H9 (cell line): ENCODE measurements at regions not wholly inside any gene's neighbourhood (a gene's known extent, or its start where the extent isn't known, plus 50 kb on each side); places are given as distances from the start of the nearest gene placed in this dataset.

ENCODE experiments used
- DNase-seq: peaks from one replicate; pipeline ENCODE4 v3.0.0-alpha.2; 2017
- H2AFZ ChIP-seq: one replicate; pipeline ENCODE4 v1.6.1; 2013; ENCODE audit warnings: mild to moderate bottlenecking, low read length, control low read depth, moderate library complexity
- H2AK5ac ChIP-seq: 2 replicates; pipeline ENCODE4 v1.6.1; 2013; ENCODE audit warnings: low read length, control low read depth, mixed read lengths; ENCODE audit not compliant: insufficient read length
- H2BK120ac ChIP-seq: one replicate; pipeline ENCODE4 v1.6.1; 2013; ENCODE audit warnings: low read depth, mild to moderate bottlenecking, low read length, control low read depth, inconsistent platforms; ENCODE audit not compliant: poor library complexity, severe bottlenecking
- H2BK12ac ChIP-seq: 2 replicates; pipeline ENCODE4 v1.6.1; 2013; ENCODE audit warnings: low read length, control low read depth, mixed read lengths, low read depth; ENCODE audit not compliant: insufficient read length
- H2BK15ac ChIP-seq: 2 replicates; pipeline ENCODE4 v1.6.1; 2013; ENCODE audit warnings: low read depth, low read length, control low read depth
- H2BK20ac ChIP-seq: one replicate; pipeline ENCODE4 v1.6.1; 2013; ENCODE audit warnings: low read depth, mild to moderate bottlenecking, low read length, control low read depth, inconsistent platforms; ENCODE audit not compliant: poor library complexity, severe bottlenecking
- H2BK5ac ChIP-seq: 2 replicates; pipeline ENCODE4 v1.6.1; 2013; ENCODE audit warnings: low read length, control low read depth, mixed read lengths; ENCODE audit not compliant: insufficient read length
- H3K14ac ChIP-seq: 2 replicates; pipeline ENCODE4 v1.6.1; 2013; ENCODE audit warnings: low read length, control low read depth; ENCODE audit not compliant: insufficient read depth
- H3K18ac ChIP-seq: 2 replicates; pipeline ENCODE4 v1.6.1; 2013; ENCODE audit warnings: low read depth, mild to moderate bottlenecking, mixed read lengths, low read length, control low read depth; ENCODE audit not compliant: insufficient read length
- H3K23ac ChIP-seq: 2 replicates; pipeline ENCODE4 v1.6.1; 2013; ENCODE audit warnings: low read length, control low read depth, mixed read lengths, low read depth; ENCODE audit not compliant: insufficient read length
- H3K23me2 ChIP-seq: 2 replicates; pipeline ENCODE4 v1.6.1; 2013; ENCODE audit warnings: low read depth, mild to moderate bottlenecking, mixed read lengths, low read length, control low read depth; ENCODE audit not compliant: insufficient read length, poor library complexity, severe bottlenecking
- H3K27ac ChIP-seq: 2 replicates; pipeline ENCODE4 v1.5.1; 2013; ENCODE audit warnings: low read length, control low read depth, mixed read lengths, low read depth; ENCODE audit not compliant: insufficient read length
- H3K27me3 ChIP-seq: 2 replicates; pipeline ENCODE4 v1.6.1; 2013; ENCODE audit warnings: low read length, control low read depth, inconsistent platforms; ENCODE audit not compliant: insufficient read depth
- H3K4ac ChIP-seq: 2 replicates; pipeline ENCODE4 v1.6.1; 2013; ENCODE audit warnings: low read depth, mild to moderate bottlenecking, control low read depth, inconsistent platforms, low read length, moderate library complexity
- H3K4me1 ChIP-seq: 2 replicates; pipeline ENCODE4 v1.6.1; 2013; ENCODE audit warnings: low read length, control low read depth, inconsistent platforms; ENCODE audit not compliant: insufficient read depth
- H3K4me2 ChIP-seq: 2 replicates; pipeline ENCODE4 v1.6.1; 2013; ENCODE audit warnings: low read length, control low read depth, mixed read lengths; ENCODE audit not compliant: insufficient read length, insufficient read depth
- H3K56ac ChIP-seq: 2 replicates; pipeline ENCODE4 v1.6.1; 2013; ENCODE audit warnings: low read depth, mild to moderate bottlenecking, mixed read lengths, low read length, control low read depth; ENCODE audit not compliant: insufficient read length
- H3K79me1 ChIP-seq: 2 replicates; pipeline ENCODE4 v1.6.1; 2013; ENCODE audit warnings: low read depth, mild to moderate bottlenecking, moderate library complexity, low read length, control low read depth, inconsistent platforms; ENCODE audit not compliant: insufficient read depth, poor library complexity, severe bottlenecking
- H3K79me2 ChIP-seq: 2 replicates; pipeline ENCODE4 v1.6.1; 2013; ENCODE audit warnings: low read length, control low read depth, inconsistent platforms; ENCODE audit not compliant: insufficient read depth
- H3K9ac ChIP-seq: 2 replicates; pipeline ENCODE4 v1.6.1; 2013; ENCODE audit warnings: low read length, control low read depth, mixed read lengths; ENCODE audit not compliant: insufficient read length; ENCODE audit errors: extremely low read depth
- H3K9me3 ChIP-seq: one replicate; pipeline ENCODE4 v1.6.1; 2013; ENCODE audit warnings: low read depth, low read length, inconsistent platforms; ENCODE audit not compliant: control insufficient read depth
- H3T11ph ChIP-seq: one replicate; pipeline ENCODE4 v1.6.1; 2013; ENCODE audit warnings: mild to moderate bottlenecking, low read length, control low read depth, inconsistent platforms
- H4K20me1 ChIP-seq: one replicate; pipeline ENCODE4 v1.6.1; 2013; ENCODE audit not compliant: control insufficient read depth, insufficient read length, insufficient read depth
- H4K5ac ChIP-seq: 2 replicates; pipeline ENCODE4 v1.6.1; 2013; ENCODE audit warnings: low read depth, mild to moderate bottlenecking, mixed read lengths, low read length, control low read depth; ENCODE audit not compliant: insufficient read length
- H4K8ac ChIP-seq: replicated peaks from 2 replicates; pipeline ENCODE4 v1.6.1; 2013; ENCODE audit warnings: low read length, control low read depth, mixed read lengths, low read depth; ENCODE audit not compliant: insufficient read length
- H4K91ac ChIP-seq: 2 replicates; pipeline ENCODE4 v1.6.1; 2013; ENCODE audit warnings: low read depth, mild to moderate bottlenecking, moderate library complexity, mixed read lengths, low read length, control low read depth; ENCODE audit not compliant: insufficient read length
- H3K27ac Mint-ChIP-seq, 3 experiments: 2 replicates in 2 of 3; 3 replicates in 1 of 3; pipeline ENCODE4 v1.8.0; 2020 to 2021; ENCODE audit warnings: mixed read lengths in 3 of 3, mild to moderate bottlenecking in 1 of 3, moderate library complexity in 1 of 3
- H3K27me3 Mint-ChIP-seq: 2 replicates; pipeline ENCODE4 v1.8.0; 2021; ENCODE audit warnings: low read depth, mild to moderate bottlenecking, moderate library complexity, mixed read lengths
- H3K36me3 Mint-ChIP-seq, 3 experiments: 2 replicates in 2 of 3; 3 replicates in 1 of 3; pipeline ENCODE4 v1.8.0; 2020 to 2021; ENCODE audit warnings: low read depth in 3 of 3, mixed read lengths in 3 of 3; ENCODE audit not compliant: insufficient read depth in 1 of 3
- H3K4me1 Mint-ChIP-seq, 2 experiments: 2 replicates each; pipeline ENCODE4 v1.8.0; 2020; ENCODE audit warnings: mixed read lengths in 2 of 2
- H3K4me3 Mint-ChIP-seq, 2 experiments: 2 replicates in 1 of 2; 3 replicates in 1 of 2; pipeline ENCODE4 v1.8.0; 2020 to 2021; ENCODE audit warnings: mild to moderate bottlenecking in 2 of 2, mixed read lengths in 2 of 2, moderate library complexity in 1 of 2
- H3K9me3 Mint-ChIP-seq, 2 experiments: 2 replicates in 1 of 2; 3 replicates in 1 of 2; pipeline ENCODE4 v1.8.0; 2020; ENCODE audit warnings: mild to moderate bottlenecking in 2 of 2, mixed read lengths in 2 of 2, moderate library complexity in 1 of 2
- WGBS: extraction: QIAGEN DNeasy Blood & Tissue Kit; methylation state at CpG from one replicate; pipeline ENCODE4 v1.1.7; 2013; ENCODE audit warnings: missing lambda C conversion rate, low lambda C conversion rate, mixed read lengths; ENCODE audit not compliant: insufficient read length; ENCODE audit errors: extremely low coverage; 5-methylcytosine and 5-hydroxymethylcytosine counted together
- TF ChIP-seq, protein P1 (sequence below): fragments of 200-600 bp; sonication (generic); conservative IDR thresholded peaks from 3 replicates; pipeline ENCODE4 v1.8.0; 2021; ENCODE audit warnings: antibody characterized with exemption, mild to moderate bottlenecking

DNA sequence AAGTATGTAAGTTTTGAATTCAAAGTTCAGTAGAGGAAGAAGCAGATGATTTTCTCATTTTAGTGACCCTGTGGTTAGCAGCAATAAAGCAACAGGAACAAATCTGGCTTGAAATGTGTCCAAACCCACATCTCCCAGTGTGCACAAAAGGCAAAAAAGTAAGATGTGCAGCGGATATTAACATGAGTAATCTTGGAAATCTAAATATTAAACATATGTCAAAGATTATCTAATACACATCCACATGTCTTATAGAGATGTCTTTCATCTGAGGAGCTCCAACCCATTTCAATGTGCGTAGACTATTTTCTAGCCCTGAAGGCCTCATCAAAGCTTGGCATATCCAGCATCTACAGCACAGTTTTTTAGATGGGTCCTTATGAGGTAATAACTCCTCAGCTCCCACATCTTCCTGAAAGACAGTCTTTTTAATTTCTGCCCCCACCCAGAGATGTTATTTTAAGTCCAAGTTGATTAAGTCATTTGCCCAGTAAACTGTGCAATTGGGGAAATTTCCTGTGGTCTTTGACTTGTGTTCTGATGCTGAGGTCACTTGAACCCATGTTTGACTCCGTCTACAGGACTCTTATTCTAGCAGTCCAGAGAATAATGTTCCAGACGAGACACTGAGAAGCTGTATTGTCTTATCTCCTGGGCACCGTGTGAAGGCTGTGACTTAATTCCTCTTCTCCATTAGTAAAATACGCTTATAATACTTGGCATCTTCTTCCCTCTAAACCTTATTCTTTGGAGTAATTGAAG is 73.7 kb downstream of the LMO4 start:
- peaks cover 0 to 4% of the 10 kb centered on the region in 2 experiments; a peak in 2 of 4 replicates for H3K4me1 Mint-ChIP-seq
- Histone ChIP-seq H3K27ac (no peak overlapping the region), H2AFZ (no peak overlapping the region), H4K20me1 (no peaks in the 10 kb centered on the region), H3K23me2 (no peaks in the 10 kb centered on the region), H2BK12ac (no peak overlapping the region), H3K4me2 (no peak overlapping the region), H3K4me1 (no peaks in the 10 kb centered on the region), H3K23ac (no peak overlapping the region), H3K79me2 (no peaks in the 10 kb centered on the region), H4K91ac (no peak overlapping the region), H2BK20ac (no peak overlapping the region), H3K4ac (no peak overlapping the region), H2BK5ac (no peak overlapping the region), H4K5ac (no peak overlapping the region), H4K8ac (no peak overlapping the region), H3K79me1 (no peaks in the 10 kb centered on the region), H2BK120ac (no peak overlapping the region), H3K9ac (no peak overlapping the region), H2AK5ac (no peak overlapping the region), H3T11ph (no peak overlapping the region), H3K9me3 (no peaks in the 10 kb centered on the region), H3K14ac (no peak overlapping the region), H3K56ac (no peak overlapping the region), H3K18ac (no peak overlapping the region), H2BK15ac (no peak overlapping the region), H3K27me3 (no peaks in the 10 kb centered on the region)
- H3K36me3 Mint-ChIP-seq: peaks cover 0 to 6% (median 2%) of the 10 kb centered on the region in 3 experiments; a peak in 1 of 7 replicates
- H3K27me3 Mint-ChIP-seq: no peaks in the 10 kb centered on the region; the same call in 1 of the 2 replicates
- TF ChIP-seq, protein P1, sequence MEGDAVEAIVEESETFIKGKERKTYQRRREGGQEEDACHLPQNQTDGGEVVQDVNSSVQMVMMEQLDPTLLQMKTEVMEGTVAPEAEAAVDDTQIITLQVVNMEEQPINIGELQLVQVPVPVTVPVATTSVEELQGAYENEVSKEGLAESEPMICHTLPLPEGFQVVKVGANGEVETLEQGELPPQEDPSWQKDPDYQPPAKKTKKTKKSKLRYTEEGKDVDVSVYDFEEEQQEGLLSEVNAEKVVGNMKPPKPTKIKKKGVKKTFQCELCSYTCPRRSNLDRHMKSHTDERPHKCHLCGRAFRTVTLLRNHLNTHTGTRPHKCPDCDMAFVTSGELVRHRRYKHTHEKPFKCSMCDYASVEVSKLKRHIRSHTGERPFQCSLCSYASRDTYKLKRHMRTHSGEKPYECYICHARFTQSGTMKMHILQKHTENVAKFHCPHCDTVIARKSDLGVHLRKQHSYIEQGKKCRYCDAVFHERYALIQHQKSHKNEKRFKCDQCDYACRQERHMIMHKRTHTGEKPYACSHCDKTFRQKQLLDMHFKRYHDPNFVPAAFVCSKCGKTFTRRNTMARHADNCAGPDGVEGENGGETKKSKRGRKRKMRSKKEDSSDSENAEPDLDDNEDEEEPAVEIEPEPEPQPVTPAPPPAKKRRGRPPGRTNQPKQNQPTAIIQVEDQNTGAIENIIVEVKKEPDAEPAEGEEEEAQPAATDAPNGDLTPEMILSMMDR: no peak
- H3K9me3 Mint-ChIP-seq: peaks cover 0 to 4% of the 10 kb centered on the region in 2 experiments; a peak in 2 of 5 replicates
- no CpG with 5 or more reads among the region's 6 CpGs for WGBS
- no peak overlapping the region for H3K4me3 Mint-ChIP-seq
- no peak overlapping the region for H3K27ac Mint-ChIP-seq
- no peak for DNase-seq
